COR-L47 (cell line): ENCODE measurements at regions not wholly inside any gene's neighbourhood (a gene's known extent, or its start where the extent isn't known, plus 50 kb on each side); places are given as distances from the start of the nearest gene placed in this dataset.

Experiments
- DNase-seq: peaks from one replicate; lab custom pipeline; 2025; lab: John Stamatoyannopoulos, UW

DNA sequence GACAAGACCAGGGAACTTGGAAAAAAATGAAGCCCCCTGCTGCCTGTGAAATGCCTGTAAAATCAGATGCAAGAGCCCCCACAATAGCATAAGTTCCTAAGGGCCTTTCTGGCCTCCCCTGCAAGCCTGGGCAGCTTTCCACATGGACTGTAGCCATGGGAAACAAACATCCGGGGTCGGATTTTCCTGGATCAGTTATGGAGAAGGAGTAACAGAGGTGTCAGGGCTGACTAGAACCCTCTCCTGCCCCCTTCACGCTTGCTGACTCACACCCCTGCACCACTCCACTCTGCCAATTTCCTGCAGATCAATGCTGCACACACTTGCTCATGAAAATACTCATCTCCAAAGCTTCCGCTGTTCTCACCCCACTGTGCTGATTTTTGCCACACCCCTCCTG is 258.6 kb downstream of the CBLN1 start:
- peak; percentile 54 for DNase-seq

DNA sequence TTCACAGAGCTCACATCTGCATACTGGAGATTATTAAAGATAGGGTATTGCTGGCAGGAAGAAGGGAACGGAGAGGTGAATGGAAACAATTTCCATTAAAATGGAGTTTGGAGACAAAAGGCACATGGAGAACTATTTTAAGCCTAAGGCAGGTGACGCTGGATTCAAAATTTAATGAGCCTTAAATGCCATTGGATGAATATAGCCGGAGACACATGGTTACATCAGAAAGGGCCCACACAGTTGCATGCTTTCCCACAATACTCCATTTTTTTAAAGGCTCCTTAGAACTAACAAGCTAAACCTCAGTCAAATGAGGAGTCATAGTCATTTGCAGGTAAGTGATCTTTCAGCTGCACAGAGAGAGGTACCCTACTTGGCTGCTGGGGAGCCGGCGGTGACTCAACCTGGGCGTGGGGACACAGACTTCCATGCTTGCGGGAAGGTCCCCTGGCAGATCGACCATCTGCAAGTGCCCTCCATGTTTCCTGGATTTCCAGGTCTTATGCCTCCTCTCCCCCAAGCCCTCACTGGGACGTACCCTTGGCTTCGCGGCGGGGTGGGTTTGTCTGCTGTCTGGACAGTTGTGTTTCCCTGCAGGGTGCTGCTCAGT is 259.2 kb downstream of the CBLN1 start:
- DNase-seq: no peak

DNA sequence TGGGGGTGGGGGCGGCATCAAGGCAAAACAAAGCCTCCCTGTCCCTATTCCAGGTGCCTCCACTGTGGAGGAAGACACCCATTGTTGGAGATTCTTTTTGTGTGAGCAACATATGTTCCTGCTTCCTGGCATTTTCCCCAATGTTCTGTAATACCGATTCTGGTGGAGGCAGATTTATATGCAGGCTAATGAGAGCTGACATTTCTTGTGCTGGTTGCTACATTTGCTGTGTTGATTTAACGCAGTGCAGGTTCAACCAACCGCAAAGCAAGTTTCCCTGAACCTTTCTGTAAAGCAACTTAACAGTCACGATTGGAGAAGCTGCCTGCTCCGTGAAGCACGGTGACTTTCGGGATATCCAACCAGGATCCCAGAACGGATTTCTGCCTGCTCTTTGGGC is 260.5 kb downstream of the CBLN1 start:
- peak; percentile 51 for DNase-seq

DNA sequence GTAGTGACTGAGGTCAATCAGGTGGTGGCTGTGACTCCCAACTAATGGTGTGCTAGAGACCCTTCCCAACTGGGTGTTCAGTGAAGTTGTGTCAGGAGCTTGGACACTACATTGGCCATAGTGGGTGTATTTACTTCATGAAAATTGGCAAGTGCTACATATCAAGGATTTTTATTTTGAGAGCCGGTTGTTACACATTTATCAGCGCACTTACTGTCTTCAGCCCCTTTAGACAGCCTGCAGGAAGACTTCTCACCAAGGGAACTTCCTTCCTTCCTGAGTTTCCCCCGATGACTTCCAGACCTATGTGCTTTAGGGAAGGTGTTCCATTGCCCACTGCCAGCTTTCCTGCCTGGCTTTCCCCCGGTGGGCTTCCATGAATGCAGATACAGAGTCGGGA is 261.2 kb downstream of the CBLN1 start:
- no peak for DNase-seq

DNA sequence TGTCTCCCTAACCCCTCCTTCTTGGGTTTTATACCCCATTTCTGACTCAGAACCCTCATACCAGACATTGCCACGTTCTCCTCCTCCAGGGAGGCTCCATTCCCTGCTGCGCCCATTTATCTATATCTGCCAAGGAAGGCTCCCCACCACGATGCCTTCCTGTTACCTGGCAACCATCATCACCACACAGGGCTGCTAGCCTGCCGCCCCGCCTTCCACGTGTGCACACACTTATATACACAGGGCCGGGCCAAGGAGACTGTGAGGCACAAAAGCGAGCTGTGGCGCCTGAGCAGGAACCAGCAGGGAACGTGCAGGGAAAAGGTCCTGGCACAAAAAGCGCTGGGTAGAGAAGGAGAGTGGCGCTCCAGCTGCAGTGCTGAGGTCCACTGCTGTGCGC is 261.8 kb downstream of the CBLN1 start:
- DNase-seq: peak; percentile 96

DNA sequence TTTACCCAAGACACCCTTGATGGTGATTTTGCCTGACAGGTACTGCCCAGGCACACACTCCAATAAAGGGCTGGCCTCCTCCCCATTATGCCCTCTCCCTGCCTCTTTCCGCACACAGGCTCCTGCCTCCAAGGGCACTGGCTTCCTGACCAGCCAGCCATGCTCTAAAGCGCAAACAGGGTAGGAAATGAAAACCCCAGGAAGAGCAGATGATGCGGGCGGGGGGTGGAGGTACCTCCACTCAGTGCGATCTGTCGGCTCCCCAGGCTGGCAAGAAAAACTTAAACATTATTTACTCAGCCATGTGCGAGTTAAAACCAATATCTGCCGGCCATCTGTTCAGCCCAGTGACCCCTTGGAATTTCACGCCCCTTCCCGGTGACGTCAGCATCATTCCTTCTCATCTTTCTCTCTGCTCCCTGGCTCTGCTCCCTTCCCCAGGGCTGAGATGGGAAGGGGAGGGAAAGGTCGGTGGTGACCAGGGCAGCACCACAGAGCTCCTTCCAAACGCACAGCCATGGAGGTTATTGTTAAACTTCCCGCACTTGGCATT is 262.5 kb downstream of the CBLN1 start:
- DNase-seq: peak; percentile 63

DNA sequence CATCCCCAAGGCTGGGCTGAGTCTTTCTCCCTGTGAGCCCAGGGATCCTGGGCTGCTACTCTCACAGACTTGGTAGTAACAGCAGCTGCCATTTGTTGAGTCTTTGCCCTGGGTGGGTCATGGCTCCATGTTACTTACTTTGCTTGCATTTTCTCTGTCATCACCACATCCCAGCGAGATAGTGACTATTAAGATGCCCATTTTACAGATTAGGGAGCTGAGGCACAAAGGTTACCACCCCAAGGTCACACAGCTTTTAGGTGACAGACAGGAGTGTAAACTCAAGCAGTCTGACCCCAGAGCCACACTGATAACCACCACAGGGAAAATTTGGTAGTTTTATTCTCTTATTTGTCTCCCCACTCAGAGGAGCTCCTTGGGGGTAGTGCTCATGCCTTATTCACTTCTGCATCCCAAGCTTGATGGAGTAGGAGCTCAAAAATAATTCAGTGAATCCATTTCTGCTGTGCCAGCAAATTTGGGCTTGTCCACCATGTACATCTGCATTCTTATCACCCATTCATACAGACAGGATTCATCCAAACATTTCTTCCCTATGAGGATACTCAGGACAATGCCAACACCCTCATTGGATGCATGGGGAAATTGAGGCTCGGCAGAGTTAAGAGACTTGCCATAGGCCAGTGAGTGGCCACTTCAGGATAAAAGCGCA is 263.2 kb downstream of the CBLN1 start:
- no peak for DNase-seq

DNA sequence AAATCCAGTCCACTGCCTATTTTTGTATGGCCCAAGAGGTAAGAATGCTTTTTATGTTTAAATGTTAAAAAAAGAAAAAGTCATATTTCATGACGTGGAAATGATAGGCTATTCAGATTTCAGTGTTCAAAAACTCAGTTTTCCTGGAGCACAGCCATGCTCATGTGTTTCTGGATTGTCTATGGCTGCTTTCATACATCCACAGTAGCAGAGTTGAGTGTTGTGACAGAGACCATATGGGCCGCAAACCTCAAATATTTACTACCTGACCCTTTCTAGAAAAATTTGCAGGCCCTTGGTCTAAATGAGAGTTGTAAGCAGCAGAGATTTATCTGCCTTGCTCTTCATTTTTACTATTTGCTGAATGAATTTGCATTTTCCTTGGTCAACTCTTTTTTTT is 264.1 kb downstream of the CBLN1 start:
- no peak for DNase-seq

DNA sequence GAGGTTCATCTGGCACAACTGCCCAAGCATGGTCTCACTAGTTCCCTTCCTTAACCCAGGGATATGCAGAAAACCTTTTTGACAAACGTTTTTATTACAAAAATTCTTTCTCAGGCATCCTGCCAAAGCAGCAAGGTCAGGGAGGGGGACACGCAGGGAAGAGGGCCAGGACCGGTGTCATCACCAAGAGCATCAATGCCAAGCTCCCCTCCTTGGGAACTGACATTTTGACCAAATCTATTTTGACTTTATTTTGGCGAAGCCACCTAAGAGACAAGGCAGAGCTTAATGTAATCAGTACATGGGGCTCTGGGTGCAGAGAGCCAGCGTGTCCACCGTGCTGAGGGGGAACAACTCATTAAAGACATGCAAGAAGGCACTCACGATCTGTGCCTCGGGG is 265.2 kb downstream of the CBLN1 start:
- no peak for DNase-seq

DNA sequence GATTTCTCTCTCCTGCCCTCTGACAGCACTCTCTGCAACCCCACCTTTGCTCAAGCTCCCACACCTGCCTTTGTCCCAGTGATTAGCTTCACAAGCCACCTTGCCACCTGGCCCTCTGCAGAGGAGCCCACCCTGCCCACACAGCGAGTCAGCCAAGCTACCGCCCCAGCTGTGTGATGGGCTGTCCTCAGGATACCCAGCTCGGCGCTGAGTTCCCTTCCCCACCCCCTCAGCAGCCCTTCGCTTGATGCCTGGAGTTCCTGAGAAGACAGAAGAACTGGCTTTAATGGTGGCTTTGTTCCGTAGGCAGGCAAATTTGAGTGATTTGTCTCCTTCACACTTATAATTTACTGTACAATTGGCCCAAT is 266.4 kb downstream of the CBLN1 start:
- no peak for DNase-seq

DNA sequence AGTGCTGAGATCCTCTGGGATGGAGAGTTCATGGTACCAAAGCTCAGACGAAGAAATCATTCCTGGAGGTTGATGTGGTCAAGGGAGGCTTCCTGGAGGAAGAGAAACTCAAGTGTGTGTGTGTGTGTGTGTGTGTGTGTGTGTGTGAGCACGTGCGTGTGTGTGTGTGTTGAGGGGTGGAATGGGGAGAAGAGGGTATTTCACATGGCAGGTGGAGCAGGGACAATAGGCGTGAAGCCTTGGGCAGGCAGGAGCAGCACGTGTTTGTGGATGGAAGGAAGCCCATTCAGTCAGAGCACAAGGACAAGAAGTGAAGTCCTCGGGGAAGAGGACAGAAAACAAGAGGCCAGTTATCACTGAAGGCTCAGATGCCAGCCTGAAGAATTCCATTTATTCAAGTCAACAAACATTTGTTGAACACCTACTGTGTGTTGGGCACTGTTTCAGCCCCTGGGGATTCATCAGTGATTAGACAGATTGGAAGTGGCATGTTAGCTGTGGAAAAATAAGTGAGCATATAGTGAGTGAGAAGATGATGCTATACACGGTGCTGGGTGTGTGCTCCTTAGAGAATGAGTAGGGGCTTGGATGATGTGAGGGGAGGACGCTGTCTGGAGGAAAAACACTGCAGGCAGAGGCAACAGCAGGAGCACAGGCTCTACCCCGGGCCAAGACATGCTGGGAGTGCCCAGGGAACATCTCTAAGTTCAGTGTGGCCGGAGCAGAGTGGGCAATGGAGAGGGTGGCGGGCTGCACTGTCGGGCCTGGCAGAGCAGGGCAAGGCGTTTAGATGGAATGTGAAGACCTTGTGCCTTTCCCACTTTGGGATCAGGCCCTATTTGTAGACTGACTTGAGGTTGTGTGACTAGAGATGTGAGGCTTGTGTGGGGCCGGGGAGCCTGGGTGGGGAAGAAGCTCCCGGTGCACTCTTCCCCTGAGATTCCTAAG is 267.1 kb downstream of the CBLN1 start:
- DNase-seq: no peak

DNA sequence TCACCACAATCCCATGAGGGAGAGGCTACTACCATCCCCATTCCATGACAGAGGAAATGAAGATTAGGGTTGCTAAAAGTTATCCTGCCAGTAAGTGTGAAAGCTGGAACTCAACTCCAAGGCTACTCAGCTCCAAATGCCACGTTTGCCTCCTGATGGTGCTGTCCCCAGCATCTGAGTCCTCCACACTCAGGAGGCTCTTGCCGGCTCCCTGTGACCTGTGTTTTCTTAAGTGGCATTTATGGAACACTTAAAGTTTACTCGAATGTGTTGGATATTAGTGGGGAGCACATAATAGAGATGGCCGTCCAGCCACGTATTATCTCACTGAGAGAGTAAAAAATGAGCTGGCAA is 267.9 kb downstream of the CBLN1 start:
- DNase-seq: no peak

DNA sequence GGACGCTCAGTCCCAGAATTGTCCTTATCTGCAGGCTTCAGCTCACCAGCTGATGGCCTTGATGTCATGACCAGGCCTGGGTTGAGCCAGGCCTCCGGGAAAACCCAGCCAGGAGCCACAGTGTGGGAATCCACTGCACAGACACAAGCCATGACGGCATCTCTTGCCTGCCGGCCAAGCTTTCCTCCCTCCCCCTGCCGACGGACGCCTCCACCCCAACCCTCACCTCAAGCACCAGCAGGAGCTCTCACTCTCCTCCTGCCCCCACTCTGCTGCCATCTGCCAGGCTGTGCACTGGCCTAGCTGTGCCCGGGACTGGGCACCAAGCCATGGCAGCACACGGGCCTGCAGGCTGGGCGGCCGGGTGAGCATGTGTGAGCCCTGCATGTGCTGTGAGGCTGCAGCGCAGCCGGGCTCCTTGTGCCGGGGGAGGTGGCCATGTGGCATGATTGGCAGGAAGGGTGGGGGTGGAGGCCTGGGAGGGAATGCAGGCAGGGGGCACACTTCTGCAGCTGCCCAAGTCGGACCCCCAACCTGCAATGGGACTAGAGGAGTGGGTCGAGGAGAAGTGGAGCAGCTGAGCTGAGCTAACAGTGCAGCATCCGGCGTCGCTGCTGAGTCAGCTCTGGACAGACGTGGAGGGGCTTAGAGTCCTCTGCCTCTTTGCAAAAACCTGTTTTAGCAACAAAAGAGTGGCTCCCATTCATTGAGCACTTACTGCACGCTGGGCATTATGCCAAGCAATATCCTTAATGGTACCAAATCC is 268.5 kb downstream of the CBLN1 start:
- no peak for DNase-seq

DNA sequence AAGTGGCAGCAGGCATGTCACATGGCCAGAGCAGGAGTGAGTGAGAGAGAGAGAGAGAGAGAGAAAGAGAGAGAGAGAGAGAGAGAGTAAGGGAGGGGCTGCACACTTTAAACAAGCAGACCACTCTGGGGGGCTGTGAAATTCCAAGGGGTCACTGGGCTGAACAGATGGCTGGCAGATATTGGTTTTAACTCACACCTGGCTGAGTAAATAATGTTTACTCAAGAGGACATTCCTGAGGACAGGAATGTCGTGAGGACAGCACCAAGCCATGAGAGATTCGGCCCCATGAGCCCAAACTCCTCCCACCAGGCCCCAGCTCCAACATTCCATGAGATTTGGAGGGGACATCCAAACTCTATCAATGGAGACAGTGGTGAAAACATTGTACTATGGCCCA is 269.7 kb downstream of the CBLN1 start:
- DNase-seq: no peak

DNA sequence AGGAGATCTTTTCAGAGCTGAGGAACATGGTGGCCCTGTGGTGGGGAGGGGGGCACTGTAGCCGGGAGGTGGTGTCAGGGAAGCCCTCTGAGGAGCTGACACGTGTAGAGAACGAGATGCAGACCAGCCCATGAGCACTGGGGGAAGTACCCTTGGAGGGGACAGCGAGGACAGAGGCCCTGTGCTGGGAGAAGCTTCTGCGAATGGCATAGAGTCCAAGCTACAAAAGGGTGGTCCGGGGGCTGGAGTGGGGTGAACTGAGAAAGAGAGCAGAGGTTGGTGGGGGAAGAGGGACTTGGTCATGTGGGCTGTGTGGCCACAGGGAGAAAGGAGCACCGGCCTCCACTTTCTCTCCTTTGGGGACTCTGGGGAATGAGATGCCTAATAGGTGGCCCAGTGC is 270.8 kb downstream of the CBLN1 start:
- no peak for DNase-seq

DNA sequence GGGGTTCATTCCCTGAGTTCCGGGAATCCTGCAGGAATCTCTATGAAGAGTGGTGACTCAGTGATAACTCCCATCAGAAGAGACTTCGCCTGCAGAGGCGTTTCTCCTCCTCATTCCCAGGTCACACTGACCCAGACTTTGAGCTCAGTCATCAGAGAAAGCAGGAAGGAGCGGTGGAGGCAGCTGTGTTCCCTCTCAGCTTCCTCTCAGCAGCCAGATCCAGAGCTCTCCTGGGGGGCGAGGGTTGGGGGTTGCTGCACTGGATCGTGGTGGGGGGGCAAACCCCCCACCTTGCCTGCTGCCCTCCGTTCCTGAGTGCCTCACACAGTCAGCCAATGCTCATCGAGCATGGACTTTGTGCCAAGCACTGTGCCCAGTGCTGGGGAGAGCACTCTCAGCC is 271.2 kb downstream of the CBLN1 start:
- no peak for DNase-seq

DNA sequence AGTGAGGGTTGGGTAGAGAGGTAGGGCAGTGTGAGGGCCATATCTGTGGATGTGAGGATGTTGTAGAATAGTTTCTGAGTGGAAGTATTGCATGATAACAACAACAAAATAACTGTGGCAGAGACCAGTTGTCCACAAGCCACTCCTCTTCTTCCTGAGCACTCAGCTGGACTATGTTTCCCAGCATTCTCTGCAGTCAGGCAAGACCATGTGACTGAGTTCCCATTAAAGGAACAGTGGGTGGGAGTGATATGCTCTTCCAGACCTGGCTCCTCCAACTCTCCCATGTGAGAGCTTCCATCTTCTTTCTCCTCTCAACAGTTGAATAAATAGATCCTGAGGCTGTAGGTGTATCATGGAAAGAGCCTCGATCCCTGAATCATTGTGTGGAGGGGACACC is 272.4 kb downstream of the CBLN1 start:
- no peak for DNase-seq

DNA sequence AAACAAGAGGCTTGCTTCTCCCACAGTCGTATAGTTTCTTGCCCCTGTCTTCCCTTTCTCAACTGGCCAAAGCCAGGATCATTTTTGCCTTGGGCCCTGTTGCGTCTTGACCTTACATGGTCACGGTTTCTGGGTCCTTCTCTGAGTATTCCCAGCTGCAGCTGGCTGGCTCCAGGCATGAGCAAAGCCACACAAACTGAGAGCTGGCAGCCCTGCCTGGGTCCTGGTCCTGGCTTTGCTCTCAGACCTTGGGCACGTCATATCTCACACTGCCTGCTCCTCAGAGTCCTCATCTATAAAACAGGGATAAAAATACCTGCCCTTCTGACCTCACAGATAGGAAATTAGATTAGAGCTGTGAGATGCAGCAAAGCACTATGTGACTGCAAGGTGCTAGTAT is 277.6 kb downstream of the CBLN1 start:
- no peak for DNase-seq

DNA sequence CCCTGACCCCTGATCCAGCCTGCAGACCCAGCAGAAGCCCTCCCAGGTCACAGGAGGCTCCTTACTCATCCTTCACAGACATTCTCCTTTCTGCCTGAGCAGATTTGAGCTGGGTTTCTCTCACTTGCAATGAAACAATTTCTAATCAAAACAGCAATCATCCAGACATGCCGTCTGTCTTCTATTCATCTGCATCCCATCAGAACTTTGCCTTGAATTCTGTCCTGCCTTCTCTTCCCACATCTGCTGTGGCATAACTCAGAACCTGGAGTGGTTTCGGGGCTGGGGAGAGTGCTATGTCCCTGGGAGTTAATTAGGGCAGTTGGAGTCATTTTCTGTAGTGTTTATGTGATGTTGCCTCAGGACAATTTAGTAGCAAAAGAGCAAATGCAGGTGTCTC is 278.6 kb downstream of the CBLN1 start:
- DNase-seq: no peak

DNA sequence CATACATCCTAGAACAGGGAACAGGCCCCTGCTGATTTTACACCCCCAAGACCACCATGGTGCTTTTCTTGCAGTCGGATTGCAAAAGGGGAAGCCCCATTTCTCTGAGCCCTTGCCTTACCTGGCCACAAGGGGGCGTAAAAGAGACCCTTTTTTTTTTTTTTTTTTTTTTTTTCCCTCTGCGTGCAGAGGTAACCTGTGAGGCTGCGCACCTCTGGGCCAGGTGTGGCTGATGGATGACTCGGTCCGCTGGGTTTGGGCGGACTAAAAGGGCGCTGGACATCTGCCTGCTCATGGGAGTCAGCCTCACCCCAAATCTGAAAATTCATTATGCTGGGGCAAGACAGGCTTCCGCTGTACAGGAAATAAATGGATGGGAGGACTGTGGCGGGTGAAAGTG is 281.0 kb downstream of the CBLN1 start:
- no peak for DNase-seq

DNA sequence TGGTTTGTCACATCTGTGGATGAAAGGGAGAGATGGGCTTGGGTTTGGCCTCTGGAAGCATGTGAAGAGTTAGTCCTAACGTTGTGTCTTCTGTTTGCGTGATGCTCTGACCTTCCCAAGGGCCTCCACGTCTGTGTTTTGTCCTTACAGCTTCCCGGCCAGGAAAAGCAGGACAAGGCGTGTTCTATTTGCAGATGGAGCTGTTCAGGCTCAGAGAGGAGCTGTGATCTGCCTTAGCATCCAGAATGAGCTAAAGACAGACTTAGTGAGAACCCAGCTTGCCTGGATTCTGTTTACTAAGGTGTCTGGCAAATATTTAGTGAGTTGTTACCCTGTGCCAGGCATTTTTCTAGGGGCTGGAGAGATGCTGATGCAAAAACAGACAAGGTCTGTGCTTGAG is 282.1 kb downstream of the CBLN1 start:
- DNase-seq: no peak

DNA sequence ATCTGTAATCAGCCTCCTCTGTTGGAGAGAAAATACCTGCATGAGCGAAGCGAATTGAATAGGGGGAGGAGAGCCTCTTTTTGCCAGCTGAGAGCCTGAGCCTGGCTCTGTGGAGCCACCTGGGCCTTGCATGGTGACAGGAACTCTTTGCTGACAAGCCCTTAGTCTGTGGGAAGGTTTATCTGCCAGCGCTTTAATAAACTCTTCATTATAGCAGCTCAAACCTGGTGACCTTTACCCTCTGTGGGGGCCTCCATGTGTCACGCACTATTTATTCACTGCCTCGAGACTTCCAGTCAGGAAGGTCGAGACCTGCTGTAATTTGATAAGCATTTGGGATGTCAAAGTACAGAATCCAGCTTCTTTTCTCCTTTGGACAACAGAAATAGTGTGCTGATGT is 282.6 kb downstream of the CBLN1 start:
- DNase-seq: no peak
